GM12878 (cell line): ENCODE measurements at regions not wholly inside any gene's neighbourhood (a gene's known extent, or its start where the extent isn't known, plus 50 kb on each side); places are given as distances from the start of the nearest gene placed in this dataset.

Source experiments
- ATAC-seq: fragments of 200-7000 bp; cut with Tn5 transposase; 3 replicates; pipeline ENCODE4 v1.9.1; 2020; ENCODE audit warnings: mild to moderate bottlenecking, moderate library complexity
- BruUV-seq: library from RNA; stranded (reverse); fragments of 400-500 nt; replicated peaks from 2 replicates; lab custom pipeline; 2021; lab: Mats Ljungman, UMichigan
- CTCF ChIA-PET: fragments of 300-600 bp; sonication (Branson Sonifier 250); formaldehyde crosslinking; extraction: SDS; loops from one replicate; lab custom pipeline; 2021; ENCODE audit warnings: inconsistent platforms; lab: Yijun Ruan, JAX
- POLR2A ChIA-PET: fragments of 350-600 bp; formaldehyde crosslinking; extraction: SDS; loops from one replicate; lab custom pipeline; 2021; ENCODE audit warnings: inconsistent platforms; lab: Charles Lee
- RAD21 ChIA-PET: fragments of 300-600 bp; sonication (Branson Sonifier 250); formaldehyde crosslinking; loops from one replicate; lab custom pipeline; 2023; ENCODE audit warnings: antibody characterized with exemption; ENCODE audit not compliant: unreplicated experiment; lab: Charles Lee
- SMC1A ChIA-PET: fragments of 300-600 bp; sonication (Branson Sonifier 250); formaldehyde crosslinking; loops from one replicate; lab custom pipeline; 2023; ENCODE audit not compliant: unreplicated experiment, uncharacterized antibody; lab: Charles Lee
- DNase-seq: peaks from one replicate; pipeline ENCODE4 v3.0.0-alpha.2; 2011; ENCODE audit warnings: low read depth, low spot score
- FAIRE-seq: peaks from 3 replicates; lab custom pipeline; 2011; peaks lifted over from hg19 to GRCh38; lab: Jason Lieb, UNC
- H2AFZ ChIP-seq: 2 replicates; pipeline ENCODE4 v1.6.0; 2011; ENCODE audit warnings: low read depth, low read length, control low read depth; ENCODE audit not compliant: control insufficient read depth
- H3K27ac ChIP-seq: 2 replicates; pipeline ENCODE4 v1.5.1; 2011; ENCODE audit warnings: control low read depth; ENCODE audit not compliant: control insufficient read depth, insufficient read depth
- H3K27me3 ChIP-seq, 2 experiments: replicated peaks in 1 of 2; 2 replicates each; pipeline versions ENCODE4 v1.6.0 to v1.6.1; 2011; ENCODE audit warnings: low read length in 1 of 2; ENCODE audit not compliant: control insufficient read depth in 2 of 2, insufficient read depth in 2 of 2
- H3K36me3 ChIP-seq, 2 experiments: 2 replicates each; pipeline ENCODE4 v1.5.1; 2011; ENCODE audit warnings: low read length in 1 of 2; ENCODE audit not compliant: control insufficient read depth in 2 of 2, insufficient read depth in 2 of 2
- H3K4me1 ChIP-seq: 2 replicates; pipeline ENCODE4 v1.6.1; 2011; ENCODE audit warnings: mild to moderate bottlenecking, low read length, moderate library complexity, mixed read lengths; ENCODE audit not compliant: control insufficient read depth, insufficient read depth
- H3K4me2 ChIP-seq: 2 replicates; pipeline ENCODE4 v1.6.0; 2011; ENCODE audit warnings: control low read depth; ENCODE audit not compliant: control insufficient read depth, insufficient read depth
- H3K4me3 ChIP-seq: fragments of 200-600 bp; sonication (generic); 2 replicates; pipeline ENCODE4 v1.5.1; 2016
- H3K79me2 ChIP-seq: 2 replicates; pipeline ENCODE4 v1.6.0; 2011; ENCODE audit warnings: low read length; ENCODE audit not compliant: control insufficient read depth, insufficient read depth
- H3K9ac ChIP-seq: 2 replicates; pipeline ENCODE4 v1.8.0; 2011; ENCODE audit warnings: low read length, control low read depth, mixed read lengths; ENCODE audit not compliant: control insufficient read depth, insufficient read depth
- H3K9me3 ChIP-seq: replicated peaks from 3 replicates; pipeline ENCODE4 v1.5.1; 2011; ENCODE audit warnings: mild to moderate bottlenecking, low read length; ENCODE audit not compliant: control insufficient read depth, insufficient read depth
- H4K20me1 ChIP-seq: 2 replicates; pipeline ENCODE4 v1.6.0; 2011; ENCODE audit not compliant: control insufficient read depth, insufficient read depth
- CBFB ChIP-seq: IDR thresholded peaks from 2 replicates; pipeline ENCODE4 v1.6.1; 2016; ENCODE audit warnings: antibody characterized with exemption, low read depth
- CHD2 ChIP-seq: IDR thresholded peaks from 2 replicates; pipeline ENCODE4 v1.6.1; 2011; ENCODE audit warnings: low read depth, low read length, improper control_type of control experiment, borderline replicate concordance
- CREM ChIP-seq: IDR thresholded peaks from 2 replicates; pipeline ENCODE4 v1.6.1; 2014; ENCODE audit warnings: antibody characterized with exemption, low read depth
- CUX1 ChIP-seq: IDR thresholded peaks from 2 replicates; pipeline ENCODE4 v1.6.1; 2012; ENCODE audit warnings: improper control_type of control experiment, low read depth, low read length; ENCODE audit not compliant: insufficient replicate concordance
- EZH2 ChIP-seq: IDR thresholded peaks from 2 replicates; pipeline ENCODE4 v1.6.1; 2012; ENCODE audit warnings: low read depth, mild to moderate bottlenecking, control low read depth, inconsistent platforms, low read length, borderline replicate concordance; ENCODE audit not compliant: control insufficient read depth
- IRF3 ChIP-seq: fragments of 450-650 bp; IDR thresholded peaks from 2 replicates; pipeline ENCODE4 v1.6.1; 2014; ENCODE audit warnings: mild to moderate bottlenecking
- JUNB ChIP-seq: IDR thresholded peaks from 2 replicates; pipeline ENCODE4 v1.6.1; 2016; ENCODE audit warnings: antibody characterized with exemption, mild to moderate bottlenecking
- MAX ChIP-seq: IDR thresholded peaks from 2 replicates; pipeline ENCODE4 v1.6.1; 2012; ENCODE audit warnings: low read depth, low read length, improper control_type of control experiment
- MYC ChIP-seq: IDR thresholded peaks from 2 replicates; pipeline ENCODE4 v1.6.1; 2011; ENCODE audit warnings: mild to moderate bottlenecking, low read length, moderate library complexity, inconsistent platforms; ENCODE audit not compliant: insufficient read depth, insufficient replicate concordance, insufficient read length, severe bottlenecking
- NBN ChIP-seq: fragments of 450-650 bp; IDR thresholded peaks from 2 replicates; pipeline ENCODE4 v1.6.1; 2016
- NR2C1 ChIP-seq: fragments of 450-650 bp; IDR thresholded peaks from 2 replicates; pipeline ENCODE4 v1.6.1; 2017; ENCODE audit warnings: antibody characterized with exemption, mild to moderate bottlenecking, moderate library complexity
- NR2C2 ChIP-seq: IDR thresholded peaks from 2 replicates; pipeline ENCODE4 v1.6.1; 2011; ENCODE audit warnings: borderline replicate concordance, low read depth; ENCODE audit not compliant: control insufficient read depth, insufficient read length
- POLR2A ChIP-seq: IDR thresholded peaks from 2 replicates; pipeline ENCODE4 v1.6.1; 2011; ENCODE audit warnings: low read depth, mild to moderate bottlenecking, low read length
- RAD21 ChIP-seq: IDR thresholded peaks from 2 replicates; pipeline ENCODE4 v1.6.1; 2011; ENCODE audit warnings: mild to moderate bottlenecking, low read depth, low read length, moderate library complexity; ENCODE audit not compliant: insufficient read depth
- RELB ChIP-seq: fragments of 450-650 bp; IDR thresholded peaks from 2 replicates; pipeline ENCODE4 v1.6.1; 2017; ENCODE audit warnings: low read depth, mild to moderate bottlenecking, moderate library complexity
- TCF3 ChIP-seq: IDR thresholded peaks from 2 replicates; pipeline ENCODE4 v1.6.1; 2012; ENCODE audit warnings: low read depth, mild to moderate bottlenecking, low read length, borderline replicate concordance; ENCODE audit not compliant: insufficient read depth
- YBX1 ChIP-seq: fragments of 450-650 bp; IDR thresholded peaks from 2 replicates; pipeline ENCODE4 v1.6.1; 2016; ENCODE audit warnings: antibody characterized with exemption
- ZNF24 ChIP-seq: fragments of 450-650 bp; IDR thresholded peaks from 2 replicates; pipeline ENCODE4 v1.6.1; 2017; ENCODE audit warnings: antibody characterized with exemption, mild to moderate bottlenecking
- WGBS: methylation state at CpG from one replicate; pipeline ENCODE4 v1.1.6; 2016; ENCODE audit warnings: low lambda C conversion rate; ENCODE audit not compliant: insufficient replicate concordance, insufficient coverage; ENCODE audit errors: missing lambda C conversion rate; 5-methylcytosine and 5-hydroxymethylcytosine counted together
- in situ Hi-C: fragments of 300-500 bp; cut with MboI; formaldehyde crosslinking; loops from 9 replicates; pipeline ENCODE4 v1.14.3; 2018; ENCODE audit warnings: mixed read lengths
- intact Hi-C: fragments of 100-400 bp; cut with micrococcal nuclease; formaldehyde crosslinking; loops from one replicate; pipeline ENCODE4 v1.14.2; 2022; ENCODE audit not compliant: unreplicated experiment

- no peak for TF ChIP-seq CUX1
- no peak for TF ChIP-seq NR2C1
- no peak for TF ChIP-seq MAX
- no peak for TF ChIP-seq EZH2
- no peak for TF ChIP-seq NBN
- no peak for TF ChIP-seq POLR2A
- no peak for TF ChIP-seq JUNB
These were observed 236.8 kb upstream of the FMN2 start (continued) for GRCh38 chr1:239854922-239855321.

- ChIA-PET RAD21 (no interaction called here), CTCF (no interaction called here), SMC1A (no interaction called here), POLR2A (no interaction called here)
- WGBS, result 16% methylated on average over 6 of the region's 6 CpGs
- no peak overlapping the region for H3K27ac ChIP-seq
- no peaks in the 10 kb centered on the region for H3K9me3 ChIP-seq
- H3K79me2 ChIP-seq, result no peaks in the 10 kb centered on the region
- H3K4me3 ChIP-seq, result no peak overlapping the region
- no peaks in the 10 kb centered on the region for H3K36me3 ChIP-seq
- in situ Hi-C loops (no loop called here), intact Hi-C loops (no loop called here)
- DNase-seq, result no peak
- no TSS peak for BruUV-seq
- no peak for ATAC-seq
- no peak overlapping the region for H3K4me2 ChIP-seq
- no peaks in the 10 kb centered on the region for H3K4me1 ChIP-seq
- no peak overlapping the region for H3K9ac ChIP-seq
- H2AFZ ChIP-seq, result no peak overlapping the region
- H3K27me3 ChIP-seq, result no peaks in the 10 kb centered on the region
- no peaks in the 10 kb centered on the region for H4K20me1 ChIP-seq
- FAIRE-seq, result no peak
- TF ChIP-seq YBX1, result no peak
- TF ChIP-seq CBFB, result no peak
- TF ChIP-seq CHD2, result no peak
- TF ChIP-seq RELB, result no peak
- no peak for TF ChIP-seq CREM
- TF ChIP-seq NR2C2, result no peak
- no peak for TF ChIP-seq ZNF24
- TF ChIP-seq RAD21, result no peak
- TF ChIP-seq TCF3, result no peak
- no peak for TF ChIP-seq MYC
- no peak for TF ChIP-seq IRF3
These were observed 235.6 kb upstream of the FMN2 start for GRCh38 chr1:239856067-239856466.
